ENCODE measurements at regions not wholly inside any gene's neighbourhood (a gene's known extent, or its start where the extent isn't known, plus 50 kb on each side); places are given as distances from the start of the nearest gene placed in this dataset.

- Histone ChIP-seq H3K4me1 (ENCODE audit: insufficient read depth) (peaks cover 30% of the 10 kb centered on the region), H3K9me2 (ENCODE audit: insufficient read depth) (no peaks in the 10 kb centered on the region), H3K27ac (ENCODE audit: low read depth) (no peak overlapping the region), H3K27me3 (ENCODE audit: insufficient read depth) (no peaks in the 10 kb centered on the region), H2AFZ (no peak overlapping the region; the same call in 1 of the 2 replicates), H3K79me2 (replicated peaks; ENCODE audit: insufficient read depth) (no peaks in the 10 kb centered on the region), H3K4me2 (no peak overlapping the region), H4K20me1 (replicated peaks; ENCODE audit: insufficient read depth) (no peaks in the 10 kb centered on the region), H3K36me3 (ENCODE audit: insufficient read depth) (no peaks in the 10 kb centered on the region), H3K4me3 (no peak overlapping the region), H3F3A (replicated peaks; ENCODE audit: low read depth) (no peaks in the 10 kb centered on the region)
- peak; percentile 94 for ATAC-seq
- H3K36me3 Mint-ChIP-seq (ENCODE audit: low read depth), result no peaks in the 10 kb centered on the region
- H3K27me3 Mint-ChIP-seq (ENCODE audit: insufficient read depth, low read depth, poor library complexity), result no peaks in the 10 kb centered on the region
- TF ChIP-seq CTCF (conservative IDR thresholded peaks at IDR 0.05; ENCODE audit: low read depth in 2 of 2), result peak; percentile 88 to 91
- no peak for TF ChIP-seq POLR2AphosphoS5 (IDR thresholded peaks at IDR 0.05; ENCODE audit: low read depth)
- peaks cover 40% of the 10 kb centered on the region for H3K4me1 Mint-ChIP-seq
- peak; percentile 90 for DNase-seq (ENCODE audit: low spot score)
- H3K27ac Mint-ChIP-seq, result no peak overlapping the region
- no peak overlapping the region for H3K4me3 Mint-ChIP-seq
- no peaks in the 10 kb centered on the region; the same call in 2 of the 3 replicates for H3K9me3 Mint-ChIP-seq
Observed at GRCh38 chr1:38502758-38503157, 356.8 kb downstream of the RRAGC start.

- no peak for DNase-seq (ENCODE audit: low spot score)
- no peak overlapping the region for H3K4me3 Mint-ChIP-seq
- no peak overlapping the region for H3K27ac Mint-ChIP-seq
- H3K4me1 Mint-ChIP-seq, result peaks cover 50% of the 10 kb centered on the region
- no peak overlapping the region for H2AFZ ChIP-seq
- H3K36me3 ChIP-seq (ENCODE audit: insufficient read depth), result no peaks in the 10 kb centered on the region
- H3K4me1 ChIP-seq (ENCODE audit: insufficient read depth), result peaks cover 29% of the 10 kb centered on the region
- TF ChIP-seq EZH2 (IDR thresholded peaks at IDR 0.05; ENCODE audit: low read depth, unreplicated experiment), result no peak
- TF ChIP-seq CTCF (conservative IDR thresholded peaks at IDR 0.05; ENCODE audit: low read depth in 2 of 2), result no peak
- TF ChIP-seq ZNF331 (CRISPR knock-in tag; IDR thresholded peaks at IDR 0.05; ENCODE audit: low read depth), result no peak
- TF ChIP-seq ZNF462 (CRISPR knock-in tag; IDR thresholded peaks at IDR 0.05), result no peak
- no peak for TF ChIP-seq STAT1 (IDR thresholded peaks at IDR 0.05; ENCODE audit: unreplicated experiment)
- TF ChIP-seq NANOG (IDR thresholded peaks at IDR 0.05; ENCODE audit: borderline replicate concordance), result no peak
- TF ChIP-seq POLR2AphosphoS5 (IDR thresholded peaks at IDR 0.05; ENCODE audit: low read depth), result no peak
- H3F3A ChIP-seq (replicated peaks; ENCODE audit: low read depth), result no peaks in the 10 kb centered on the region
- no peak overlapping the region for H3K4me3 ChIP-seq
- no peaks in the 10 kb centered on the region for H4K20me1 ChIP-seq (replicated peaks; ENCODE audit: insufficient read depth)
- ATAC-seq, result no peak
- H3K9me3 Mint-ChIP-seq, result no peaks in the 10 kb centered on the region; the same call in 2 of the 3 replicates
- no peaks in the 10 kb centered on the region for H3K36me3 Mint-ChIP-seq (ENCODE audit: low read depth)
- H3K27me3 Mint-ChIP-seq (ENCODE audit: insufficient read depth, low read depth, poor library complexity), result peaks cover 2% of the 10 kb centered on the region
- H3K27ac ChIP-seq (ENCODE audit: low read depth), result no peak overlapping the region
- no peaks in the 10 kb centered on the region for H3K9me2 ChIP-seq (ENCODE audit: insufficient read depth)
- no peaks in the 10 kb centered on the region for H3K79me2 ChIP-seq (replicated peaks; ENCODE audit: insufficient read depth)
- no peak overlapping the region for H3K4me2 ChIP-seq
- H3K27me3 ChIP-seq (ENCODE audit: insufficient read depth), result no peaks in the 10 kb centered on the region
Observed at GRCh38 chr1:38500891-38501290, 358.7 kb downstream of the RRAGC start.

All from GM23338 (cell line).